HCT116 (cell line): ENCODE measurements at regions not wholly inside any gene's neighbourhood (a gene's known extent, or its start where the extent isn't known, plus 50 kb on each side); places are given as distances from the start of the nearest gene placed in this dataset.

ENCODE experiments used
- ATAC-seq: fragments of 200-7000 bp; cut with Tn5 transposase; 2 replicates; pipeline ENCODE4 v1.9.1; 2020; ENCODE audit warnings: mild to moderate bottlenecking, moderate library complexity
- BruUV-seq: library from RNA; stranded (reverse); fragments of 400-500 nt; replicated peaks from 2 replicates; lab custom pipeline; 2021; lab: Mats Ljungman, UMichigan
- CTCF ChIA-PET: fragments of 300-600 bp; sonication (Branson Sonifier 250); formaldehyde crosslinking; loops from one replicate; lab custom pipeline; 2021; ENCODE audit warnings: antibody characterized with exemption; lab: Charles Lee
- POLR2A ChIA-PET: fragments of 300-600, 350-600 bp; sonication (Branson Sonifier 250); formaldehyde crosslinking; loops from one replicate; lab custom pipeline; 2021; ENCODE audit warnings: antibody characterized with exemption; lab: Charles Lee
- RAD21 ChIA-PET, 2 experiments: fragments of 300-600 bp; sonication (Branson Sonifier 250); formaldehyde crosslinking; loops; one replicate each; lab custom pipeline; 2023; ENCODE audit warnings: low total read pairs in 2 of 2; ENCODE audit not compliant: uncharacterized antibody in 2 of 2, unreplicated experiment in 2 of 2, low non-redundant PET in 1 of 2; lab: Charles Lee
- DNase-seq: peaks from one replicate; pipeline ENCODE4 v3.0.0-alpha.2; 2010; ENCODE audit warnings: low read depth, low spot score
- H2AFZ ChIP-seq: fragments of 200-600 bp; shearing (Covaris generic), sonication (generic); 2 replicates; pipeline ENCODE4 v1.6.1; 2017; ENCODE audit warnings: low read depth, mixed run types, mixed read lengths, antibody characterized with exemption, low read length; ENCODE audit not compliant: poor library complexity, severe bottlenecking
- H3K27ac ChIP-seq: 2 replicates; pipeline ENCODE4 v1.5.1; 2012; ENCODE audit warnings: low read depth, low read length
- H3K27me3 ChIP-seq: fragments of 200-600 bp; sonication (generic); 2 replicates; pipeline ENCODE4 v1.6.1; 2016; ENCODE audit warnings: mixed run types, low read length, mixed read lengths; ENCODE audit not compliant: insufficient read depth
- H3K36me3 ChIP-seq, 2 experiments: fragments of 200-500 bp in 1 of 2; fragments of 200-600 bp in 1 of 2; sonication (Bioruptor generic) in 1 of 2; sonication (generic) in 1 of 2; 2 replicates each; pipeline versions ENCODE4 v1.5.1 to v1.6.1; 2014 to 2016; ENCODE audit warnings: low read length in 2 of 2, inconsistent platforms in 1 of 2, mixed read lengths in 1 of 2, mixed run types in 1 of 2; ENCODE audit not compliant: insufficient read depth in 2 of 2, control insufficient read depth in 1 of 2
- H3K4me1 ChIP-seq, 2 experiments: fragments of 200-600 bp in 1 of 2; sonication (generic) in 1 of 2; 2 replicates each; pipeline versions ENCODE4 v1.5.1 to v1.6.1; 2012 to 2017; ENCODE audit warnings: low read length in 2 of 2, inconsistent platforms in 1 of 2, mild to moderate bottlenecking in 1 of 2, mixed read lengths in 1 of 2, mixed run types in 1 of 2, moderate library complexity in 1 of 2; ENCODE audit not compliant: insufficient read depth in 2 of 2, control insufficient read depth in 1 of 2
- H3K4me2 ChIP-seq: fragments of 200-600 bp; sonication (generic); 2 replicates; pipeline ENCODE4 v1.6.1; 2017; ENCODE audit warnings: mixed run types, low read length, mixed read lengths
- H3K4me3 ChIP-seq, 2 experiments: fragments of 200-600 bp in 1 of 2; sonication (generic) in 1 of 2; replicated peaks in 1 of 2; 2 replicates each; pipeline ENCODE4 v1.5.1; 2011 to 2016; ENCODE audit warnings: low read length in 2 of 2, control low read depth in 1 of 2, low read depth in 1 of 2, mild to moderate bottlenecking in 1 of 2, mixed read lengths in 1 of 2, mixed run types in 1 of 2
- H3K79me2 ChIP-seq: fragments of 200-600 bp; sonication (generic); 2 replicates; pipeline ENCODE4 v1.6.1; 2017; ENCODE audit warnings: mild to moderate bottlenecking, mixed run types, low read length, moderate library complexity, mixed read lengths; ENCODE audit not compliant: insufficient read depth
- H3K9ac ChIP-seq: fragments of 200-600 bp; sonication (generic); 2 replicates; pipeline ENCODE4 v1.6.1; 2016; ENCODE audit warnings: low read length, mixed read lengths
- H3K9me2 ChIP-seq: fragments of 200-600 bp; sonication (generic), shearing (Covaris generic); 2 replicates; pipeline ENCODE4 v1.6.1; 2017; ENCODE audit warnings: mixed run types, mild to moderate bottlenecking, moderate library complexity; ENCODE audit not compliant: insufficient read depth
- H3K9me3 ChIP-seq, 2 experiments: fragments of 200-500 bp in 1 of 2; fragments of 200-600 bp in 1 of 2; sonication (Bioruptor generic) in 1 of 2; sonication (generic) in 1 of 2; 2 replicates each; pipeline ENCODE4 v1.6.1; 2014 to 2017; ENCODE audit warnings: low read length in 2 of 2, mixed read lengths in 2 of 2, inconsistent platforms in 1 of 2, low read depth in 1 of 2, mild to moderate bottlenecking in 1 of 2, mixed run types in 1 of 2, moderate library complexity in 1 of 2; ENCODE audit not compliant: control insufficient read depth in 1 of 2, insufficient read depth in 1 of 2
- H4K20me1 ChIP-seq: fragments of 200-600 bp; sonication (generic), shearing (Covaris generic); 2 replicates; pipeline ENCODE4 v1.6.1; 2017; ENCODE audit warnings: mixed run types, mild to moderate bottlenecking, moderate library complexity; ENCODE audit not compliant: insufficient read depth
- ATF3 ChIP-seq: IDR thresholded peaks from 2 replicates; pipeline ENCODE4 v1.6.1; 2012
- CEBPB ChIP-seq: IDR thresholded peaks from 2 replicates; pipeline ENCODE4 v1.6.1; 2012; ENCODE audit warnings: low read depth
- EGR1 ChIP-seq: IDR thresholded peaks from 2 replicates; pipeline ENCODE4 v1.6.1; 2012; ENCODE audit warnings: low read depth
- ELF1 ChIP-seq: IDR thresholded peaks from 2 replicates; pipeline ENCODE4 v1.6.1; 2012; ENCODE audit warnings: low read depth, borderline replicate concordance
- EZH2 ChIP-seq: fragments of 200-600 bp; sonication (generic); IDR thresholded peaks from 2 replicates; pipeline ENCODE4 v1.6.1; 2017; ENCODE audit warnings: antibody characterized with exemption, mixed run types
- EZH2phosphoT487 ChIP-seq: fragments of 200-600 bp; IDR thresholded peaks from 2 replicates; pipeline ENCODE4 v1.6.1; 2018; ENCODE audit warnings: antibody characterized with exemption, borderline replicate concordance
- JUND ChIP-seq: IDR thresholded peaks from 2 replicates; pipeline ENCODE4 v1.6.1; 2012
- MAX ChIP-seq: IDR thresholded peaks from 2 replicates; pipeline ENCODE4 v1.6.1; 2012
- REST ChIP-seq: IDR thresholded peaks from 2 replicates; pipeline ENCODE4 v1.6.1; 2012; ENCODE audit warnings: low read depth
- SP1 ChIP-seq: IDR thresholded peaks from 2 replicates; pipeline ENCODE4 v1.6.1; 2012; ENCODE audit warnings: low read depth
- SRF ChIP-seq: IDR thresholded peaks from 2 replicates; pipeline ENCODE4 v1.6.1; 2012; ENCODE audit warnings: low read depth
- YY1 ChIP-seq: IDR thresholded peaks from 2 replicates; pipeline ENCODE4 v1.6.1; 2011; ENCODE audit warnings: low read length, low read depth, moderate library complexity, mild to moderate bottlenecking; ENCODE audit not compliant: insufficient replicate concordance; ENCODE audit errors: extremely low read depth
- ZNF274 ChIP-seq: fragments of 200-500 bp; sonication (Bioruptor generic); IDR thresholded peaks from 2 replicates; pipeline ENCODE4 v1.6.1; 2014; ENCODE audit warnings: mild to moderate bottlenecking, low read depth, low read length, inconsistent platforms
- intact Hi-C: fragments of 100-400 bp; cut with micrococcal nuclease; formaldehyde crosslinking; loops from 2 replicates; pipeline ENCODE4 v1.10.0; 2022

- DNase-seq, result no peak
- TF ChIP-seq REST (no peak), ELF1 (no peak), ATF3 (no peak), EZH2phosphoT487 (no peak), YY1 (no peak), JUND (no peak), SRF (no peak), MAX (no peak), CEBPB (no peak), SP1 (no peak), EZH2 (no peak), ZNF274 (no peak), EGR1 (no peak)
- TF ChIP-seq, all 23 proteins: peak for 0
- H3K4me3 ChIP-seq, result no peak overlapping the region
- no TSS peak for BruUV-seq
- no peaks in the 10 kb centered on the region for H3K27me3 ChIP-seq
- no peaks in the 10 kb centered on the region for H3K9me2 ChIP-seq
- H3K9ac ChIP-seq, result no peak overlapping the region
- no peak overlapping the region for H3K27ac ChIP-seq
- no peaks in the 10 kb centered on the region for H3K79me2 ChIP-seq
- no peaks in the 10 kb centered on the region for H4K20me1 ChIP-seq
- H3K4me1 ChIP-seq, result no peaks in the 10 kb centered on the region
- H3K9me3 ChIP-seq, result no peaks in the 10 kb centered on the region
- RAD21 ChIA-PET, result no interaction called here
- no peak overlapping the region for H3K4me2 ChIP-seq
- ATAC-seq, result no peak
- no peaks in the 10 kb centered on the region for H3K36me3 ChIP-seq
- CTCF ChIA-PET, result no interaction called here
- H2AFZ ChIP-seq, result no peak overlapping the region
- intact Hi-C loops, result no loop called here
- POLR2A ChIA-PET, result no interaction called here
These were observed 184.4 kb upstream of the THSD7A start for GRCh38 chr7:12016439-12016838.
